IMR-90 (cell line): ENCODE measurements at regions not wholly inside any gene's neighbourhood (a gene's known extent, or its start where the extent isn't known, plus 50 kb on each side); places are given as distances from the start of the nearest gene placed in this dataset.

ENCODE experiments used
- ATAC-seq: fragments of 200-7000 bp; cut with Tn5 transposase; 2 replicates; pipeline ENCODE4 v1.9.1; 2020; ENCODE audit warnings: low read depth, mild to moderate bottlenecking, moderate library complexity
- BruUV-seq: library from RNA; stranded (reverse); fragments of 400-500 nt; replicated peaks from 2 replicates; lab custom pipeline; 2021; lab: Mats Ljungman, UMichigan
- CTCF ChIA-PET: fragments of 300-600 bp; formaldehyde crosslinking; extraction: SDS; loops from one replicate; lab custom pipeline; 2021; ENCODE audit warnings: antibody characterized with exemption; lab: Yijun Ruan, JAX
- POLR2A ChIA-PET: fragments of 300-600 bp; sonication (Branson Sonifier 250); formaldehyde crosslinking; loops from one replicate; lab custom pipeline; 2022; ENCODE audit warnings: antibody characterized with exemption; ENCODE audit not compliant: unreplicated experiment; lab: Charles Lee
- DNase-seq: peaks from one replicate; pipeline ENCODE4 v3.0.0; 2013
- H2AFZ ChIP-seq: replicated peaks from 2 replicates; pipeline ENCODE3; 2013; ENCODE audit warnings: low read length, mild to moderate bottlenecking; ENCODE audit not compliant: poor library complexity
- H2AK5ac ChIP-seq: 2 replicates; pipeline ENCODE4 v1.6.1; 2013; ENCODE audit warnings: low read depth, low read length, inconsistent platforms
- H2AK9ac ChIP-seq: replicated peaks from 2 replicates; pipeline ENCODE3; 2013; ENCODE audit warnings: mild to moderate bottlenecking, low read depth, low read length, moderate library complexity; ENCODE audit not compliant: poor library complexity
- H2BK120ac ChIP-seq: 2 replicates; pipeline ENCODE4 v1.6.1; 2013; ENCODE audit warnings: low read depth, low read length, inconsistent platforms
- H2BK15ac ChIP-seq: 3 replicates; pipeline ENCODE4 v1.6.1; 2013; ENCODE audit warnings: low read depth, low read length, inconsistent platforms
- H2BK20ac ChIP-seq: 2 replicates; pipeline ENCODE4 v1.6.1; 2013; ENCODE audit warnings: low read depth, mild to moderate bottlenecking, inconsistent platforms, low read length, moderate library complexity
- H2BK5ac ChIP-seq: 2 replicates; pipeline ENCODE4 v1.6.1; 2013; ENCODE audit warnings: mild to moderate bottlenecking, low read depth, low read length, inconsistent platforms; ENCODE audit not compliant: poor library complexity, severe bottlenecking
- H3K14ac ChIP-seq: replicated peaks from 2 replicates; pipeline ENCODE4 v1.6.1; 2013; ENCODE audit warnings: low read depth, low read length, inconsistent platforms
- H3K18ac ChIP-seq: 2 replicates; pipeline ENCODE4 v1.6.1; 2013; ENCODE audit warnings: low read depth, low read length, control low read depth
- H3K23ac ChIP-seq: 2 replicates; pipeline ENCODE4 v1.6.1; 2013; ENCODE audit warnings: low read depth, low read length, inconsistent platforms
- H3K27ac ChIP-seq: 2 replicates; pipeline ENCODE4 v1.5.1; 2013; ENCODE audit warnings: mild to moderate bottlenecking, control low read depth, low read length; ENCODE audit not compliant: insufficient read depth
- H3K27me3 ChIP-seq: 2 replicates; pipeline ENCODE4 v1.6.1; 2013; ENCODE audit warnings: low read length; ENCODE audit not compliant: control insufficient read depth, insufficient read depth
- H3K36me3 ChIP-seq: 2 replicates; pipeline ENCODE4 v1.6.1; 2013; ENCODE audit warnings: low read length, mixed read lengths; ENCODE audit not compliant: control insufficient read depth, insufficient read depth
- H3K4ac ChIP-seq: 2 replicates; pipeline ENCODE4 v1.6.1; 2013; ENCODE audit warnings: low read depth, low read length, inconsistent platforms
- H3K4me1 ChIP-seq: 2 replicates; pipeline ENCODE4 v1.6.1; 2013; ENCODE audit warnings: low read length, mixed read lengths; ENCODE audit not compliant: control insufficient read depth, insufficient read depth
- H3K4me2 ChIP-seq: 2 replicates; pipeline ENCODE4 v1.6.1; 2013; ENCODE audit warnings: low read depth, mild to moderate bottlenecking, control low read depth, low read length, moderate library complexity
- H3K4me3 ChIP-seq: 2 replicates; pipeline ENCODE4 v1.5.1; 2013; ENCODE audit warnings: low read depth, mild to moderate bottlenecking, control low read depth, low read length, moderate library complexity; ENCODE audit not compliant: insufficient read depth
- H3K56ac ChIP-seq: 2 replicates; pipeline ENCODE4 v1.6.1; 2013; ENCODE audit warnings: low read length, inconsistent platforms; ENCODE audit not compliant: insufficient read depth; ENCODE audit errors: extremely low read depth
- H3K79me1 ChIP-seq, 2 experiments: 2 replicates each; pipeline ENCODE4 v1.6.1; 2013; ENCODE audit warnings: low read length in 2 of 2, inconsistent platforms in 1 of 2, low read depth in 1 of 2
- H3K9ac ChIP-seq: 2 replicates; pipeline ENCODE4 v1.6.1; 2013; ENCODE audit warnings: low read depth, low read length, control low read depth
- H3K9me1 ChIP-seq: 2 replicates; pipeline ENCODE4 v1.6.1; 2013; ENCODE audit warnings: low read length, inconsistent platforms; ENCODE audit not compliant: insufficient read depth
- H3K9me3 ChIP-seq: 2 replicates; pipeline ENCODE4 v1.6.1; 2013; ENCODE audit warnings: low read length; ENCODE audit not compliant: control insufficient read depth, insufficient read depth
- H4K20me1 ChIP-seq: 2 replicates; pipeline ENCODE4 v1.6.1; 2013; ENCODE audit warnings: low read length, inconsistent platforms; ENCODE audit not compliant: insufficient read depth
- H4K5ac ChIP-seq: 2 replicates; pipeline ENCODE4 v1.6.1; 2013; ENCODE audit warnings: mild to moderate bottlenecking, low read depth, low read length, control low read depth
- H4K8ac ChIP-seq, 2 experiments: 2 replicates each; pipeline ENCODE4 v1.6.1; 2013; ENCODE audit warnings: low read depth in 2 of 2, low read length in 2 of 2, control low read depth in 1 of 2, inconsistent platforms in 1 of 2
- H4K91ac ChIP-seq: 2 replicates; pipeline ENCODE4 v1.6.1; 2013; ENCODE audit warnings: low read depth, low read length, inconsistent platforms; ENCODE audit not compliant: insufficient read depth
- BHLHE40 ChIP-seq: fragments of 150-350 bp; IDR thresholded peaks from 2 replicates; pipeline ENCODE4 v1.6.1; 2016; ENCODE audit warnings: mild to moderate bottlenecking, low read depth, low read length
- CEBPB ChIP-seq: IDR thresholded peaks from 2 replicates; pipeline ENCODE4 v1.6.1; 2012; ENCODE audit warnings: low read depth, low read length, improper control_type of control experiment
- CHD1 ChIP-seq: IDR thresholded peaks from 2 replicates; pipeline ENCODE4 v1.6.1; 2012; ENCODE audit warnings: low read depth, low read length, improper control_type of control experiment
- FOS ChIP-seq: fragments of 150-350 bp; IDR thresholded peaks from 2 replicates; pipeline ENCODE4 v1.6.1; 2016; ENCODE audit warnings: low read depth, low read length
- MAFK ChIP-seq: IDR thresholded peaks from 2 replicates; pipeline ENCODE4 v1.6.1; 2012; ENCODE audit warnings: low read depth, low read length, improper control_type of control experiment
- MAZ ChIP-seq: IDR thresholded peaks from 2 replicates; pipeline ENCODE4 v1.6.1; 2012; ENCODE audit warnings: low read depth, mild to moderate bottlenecking, low read length, improper control_type of control experiment, moderate library complexity, borderline replicate concordance
- MXI1 ChIP-seq: IDR thresholded peaks from 2 replicates; pipeline ENCODE4 v1.6.1; 2012; ENCODE audit warnings: low read depth, mild to moderate bottlenecking, low read length, moderate library complexity, borderline replicate concordance
- NFE2L2 ChIP-seq: fragments of 150-350 bp; IDR thresholded peaks from 2 replicates; pipeline ENCODE4 v1.6.1; 2016; ENCODE audit warnings: low read depth, mild to moderate bottlenecking, low read length
- POLR2A ChIP-seq: IDR thresholded peaks from 2 replicates; pipeline ENCODE4 v1.6.1; 2012; ENCODE audit warnings: mild to moderate bottlenecking, low read depth, low read length
- RAD21 ChIP-seq: IDR thresholded peaks from 2 replicates; pipeline ENCODE4 v1.6.1; 2012; ENCODE audit warnings: low read length, improper control_type of control experiment
- RCOR1 ChIP-seq: IDR thresholded peaks from 2 replicates; pipeline ENCODE4 v1.6.1; 2012; ENCODE audit warnings: mild to moderate bottlenecking, low read length, improper control_type of control experiment; ENCODE audit not compliant: insufficient replicate concordance
- RFX5 ChIP-seq: IDR thresholded peaks from 2 replicates; pipeline ENCODE4 v1.8.0; 2012; ENCODE audit warnings: low read depth, mild to moderate bottlenecking, low read length, moderate library complexity
- SMC3 ChIP-seq: fragments of 150-350 bp; IDR thresholded peaks from 2 replicates; pipeline ENCODE4 v1.6.1; 2016; ENCODE audit warnings: low read depth, mild to moderate bottlenecking, antibody characterized with exemption, low read length, moderate library complexity
- WGBS, 2 experiments: methylation state at CpG; one replicate each; pipeline versions ENCODE4 v1.1.5 to v1.1.7; 2013; ENCODE audit warnings: missing lambda C conversion rate in 2 of 2; ENCODE audit not compliant: insufficient read length in 1 of 2; ENCODE audit errors: extremely low coverage in 2 of 2; 5-methylcytosine and 5-hydroxymethylcytosine counted together
- dilution Hi-C: fragments of 300-500 bp; cut with HindIII; formaldehyde crosslinking; loops from one replicate; pipeline ENCODE4 v1.14.3; 2018; ENCODE audit warnings: low sequenced_read_pairs; ENCODE audit not compliant: unreplicated experiment
- in situ Hi-C: fragments of 300-500 bp; cut with MboI; formaldehyde crosslinking; loops from 3 replicates; pipeline ENCODE4 v1.14.3; 2019; ENCODE audit warnings: low sequenced_read_pairs, inconsistent platforms, mixed read lengths
- intact Hi-C: fragments of 100-400 bp; cut with micrococcal nuclease; formaldehyde crosslinking; loops from 2 replicates; pipeline ENCODE4 v1.10.0; 2022
- TF ChIP-seq, protein P1 (sequence below): fragments of 150-350 bp; IDR thresholded peaks from 2 replicates; pipeline ENCODE4 v1.6.1; 2016; ENCODE audit warnings: low read depth, mild to moderate bottlenecking, low read length, moderate library complexity, borderline replicate concordance
- TF ChIP-seq, protein P2 (sequence below): fragments of 150-350 bp; IDR thresholded peaks from 2 replicates; pipeline ENCODE4 v1.6.1; 2017; ENCODE audit warnings: mild to moderate bottlenecking, antibody characterized with exemption, low read length, low read depth
- TF ChIP-seq, protein P3 (sequence below): conservative IDR thresholded peaks from 2 replicates; pipeline ENCODE4 v1.5.1; 2012; ENCODE audit warnings: mild to moderate bottlenecking, low read depth, low read length, improper control_type of control experiment

DNA sequence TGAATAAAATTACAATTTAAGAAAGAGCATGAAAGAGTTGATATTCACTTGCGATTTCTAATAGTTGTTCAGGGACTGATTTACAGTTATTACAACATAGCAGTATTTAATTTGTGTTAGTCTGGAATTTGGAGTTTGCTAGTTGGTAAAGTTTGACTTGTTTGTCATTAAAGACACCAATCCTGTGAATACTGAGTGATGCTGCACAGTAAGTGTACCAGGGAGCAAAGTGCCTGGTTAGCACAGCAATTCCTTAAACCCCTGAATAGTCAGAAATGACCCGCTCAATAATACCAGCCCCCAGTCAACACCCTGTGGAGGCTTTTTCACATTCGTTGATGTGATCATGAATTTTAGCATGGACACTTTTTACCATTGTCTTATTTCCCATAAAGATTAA, 122.2 kb upstream of the GC start:
- POLR2A ChIA-PET, result no interaction called here
- H3K4me1 ChIP-seq, result no peaks in the 10 kb centered on the region
- no peak overlapping the region for H2BK120ac ChIP-seq

More for the DNA sequence above, 122.2 kb upstream of the GC start:
- Histone ChIP-seq H4K20me1 (no peaks in the 10 kb centered on the region), H4K5ac (no peak overlapping the region), H2BK20ac (no peak overlapping the region), H3K23ac (no peak overlapping the region), H3K14ac (no peak overlapping the region), H3K4ac (no peak overlapping the region), H3K18ac (no peak overlapping the region), H3K9me3 (no peaks in the 10 kb centered on the region), H2AFZ (no peak overlapping the region), H4K8ac (no peak overlapping the region), H3K56ac (no peak overlapping the region), H2AK5ac (no peak overlapping the region), H3K4me3 (no peak overlapping the region), H3K9ac (no peak overlapping the region), H3K27me3 (no peaks in the 10 kb centered on the region), H2BK5ac (no peak overlapping the region), H3K4me2 (no peak overlapping the region), H2BK15ac (no peak overlapping the region), H3K9me1 (no peaks in the 10 kb centered on the region), H3K36me3 (no peaks in the 10 kb centered on the region), H4K91ac (no peak overlapping the region), H3K79me1 (no peaks in the 10 kb centered on the region), H2AK9ac (no peak overlapping the region), H3K27ac (no peak overlapping the region)
- no peak for TF ChIP-seq BHLHE40
- no peak for TF ChIP-seq MAZ
- TF ChIP-seq MXI1, result no peak
- no peak for TF ChIP-seq POLR2A
- TF ChIP-seq SMC3, result no peak
- no peak for TF ChIP-seq RFX5
- TF ChIP-seq MAFK, result no peak
- TF ChIP-seq CHD1, result no peak
- no peak for TF ChIP-seq RCOR1
- no peak for TF ChIP-seq CEBPB
- TF ChIP-seq FOS, result no peak
- TF ChIP-seq, protein P1, sequence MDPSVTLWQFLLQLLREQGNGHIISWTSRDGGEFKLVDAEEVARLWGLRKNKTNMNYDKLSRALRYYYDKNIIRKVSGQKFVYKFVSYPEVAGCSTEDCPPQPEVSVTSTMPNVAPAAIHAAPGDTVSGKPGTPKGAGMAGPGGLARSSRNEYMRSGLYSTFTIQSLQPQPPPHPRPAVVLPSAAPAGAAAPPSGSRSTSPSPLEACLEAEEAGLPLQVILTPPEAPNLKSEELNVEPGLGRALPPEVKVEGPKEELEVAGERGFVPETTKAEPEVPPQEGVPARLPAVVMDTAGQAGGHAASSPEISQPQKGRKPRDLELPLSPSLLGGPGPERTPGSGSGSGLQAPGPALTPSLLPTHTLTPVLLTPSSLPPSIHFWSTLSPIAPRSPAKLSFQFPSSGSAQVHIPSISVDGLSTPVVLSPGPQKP, result no peak
- TF ChIP-seq, protein P2, sequence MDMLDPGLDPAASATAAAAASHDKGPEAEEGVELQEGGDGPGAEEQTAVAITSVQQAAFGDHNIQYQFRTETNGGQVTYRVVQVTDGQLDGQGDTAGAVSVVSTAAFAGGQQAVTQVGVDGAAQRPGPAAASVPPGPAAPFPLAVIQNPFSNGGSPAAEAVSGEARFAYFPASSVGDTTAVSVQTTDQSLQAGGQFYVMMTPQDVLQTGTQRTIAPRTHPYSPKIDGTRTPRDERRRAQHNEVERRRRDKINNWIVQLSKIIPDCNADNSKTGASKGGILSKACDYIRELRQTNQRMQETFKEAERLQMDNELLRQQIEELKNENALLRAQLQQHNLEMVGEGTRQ, result no peak
- TF ChIP-seq, protein P3, sequence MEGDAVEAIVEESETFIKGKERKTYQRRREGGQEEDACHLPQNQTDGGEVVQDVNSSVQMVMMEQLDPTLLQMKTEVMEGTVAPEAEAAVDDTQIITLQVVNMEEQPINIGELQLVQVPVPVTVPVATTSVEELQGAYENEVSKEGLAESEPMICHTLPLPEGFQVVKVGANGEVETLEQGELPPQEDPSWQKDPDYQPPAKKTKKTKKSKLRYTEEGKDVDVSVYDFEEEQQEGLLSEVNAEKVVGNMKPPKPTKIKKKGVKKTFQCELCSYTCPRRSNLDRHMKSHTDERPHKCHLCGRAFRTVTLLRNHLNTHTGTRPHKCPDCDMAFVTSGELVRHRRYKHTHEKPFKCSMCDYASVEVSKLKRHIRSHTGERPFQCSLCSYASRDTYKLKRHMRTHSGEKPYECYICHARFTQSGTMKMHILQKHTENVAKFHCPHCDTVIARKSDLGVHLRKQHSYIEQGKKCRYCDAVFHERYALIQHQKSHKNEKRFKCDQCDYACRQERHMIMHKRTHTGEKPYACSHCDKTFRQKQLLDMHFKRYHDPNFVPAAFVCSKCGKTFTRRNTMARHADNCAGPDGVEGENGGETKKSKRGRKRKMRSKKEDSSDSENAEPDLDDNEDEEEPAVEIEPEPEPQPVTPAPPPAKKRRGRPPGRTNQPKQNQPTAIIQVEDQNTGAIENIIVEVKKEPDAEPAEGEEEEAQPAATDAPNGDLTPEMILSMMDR, result no peak
- no peak for TF ChIP-seq RAD21
- TF ChIP-seq NFE2L2, result no peak
- no TSS peak for BruUV-seq
- CTCF ChIA-PET, result no interaction called here
- intact Hi-C loops (no loop called here), dilution Hi-C loops (no loop called here), in situ Hi-C loops (no loop called here)
- WGBS, 2 experiments, result no CpG with 5 or more reads among the region's 3 CpGs
- DNase-seq, result no peak
- no peak for ATAC-seq
